Effector memory CD4-positive, alpha-beta T cell (primary cell): ENCODE measurements at regions not wholly inside any gene's neighbourhood (a gene's known extent, or its start where the extent isn't known, plus 50 kb on each side); places are given as distances from the start of the nearest gene placed in this dataset.

Source experiments
- DNase-seq, 3 donors: peaks; one replicate each; pipeline ENCODE4 v3.0.0-alpha.2; 2020
- H3K27ac ChIP-seq: 2 replicates; pipeline ENCODE4 v1.7.0; 2013; ENCODE audit warnings: mild to moderate bottlenecking, low read length, moderate library complexity; ENCODE audit not compliant: insufficient read depth, poor library complexity, severe bottlenecking
- H3K27me3 ChIP-seq: replicated peaks from 2 replicates; pipeline ENCODE4 v1.7.0; 2013; ENCODE audit warnings: mild to moderate bottlenecking, low read length; ENCODE audit not compliant: insufficient read depth, control insufficient read depth, poor library complexity, severe bottlenecking
- H3K36me3 ChIP-seq: 2 replicates; pipeline ENCODE4 v1.7.0; 2013; ENCODE audit warnings: mild to moderate bottlenecking, low read length, moderate library complexity; ENCODE audit not compliant: control insufficient read depth, insufficient read depth
- H3K4me1 ChIP-seq: 2 replicates; pipeline ENCODE4 v1.7.0; 2013; ENCODE audit warnings: low read length, mild to moderate bottlenecking; ENCODE audit not compliant: control insufficient read depth, insufficient read depth, poor library complexity, severe bottlenecking
- H3K4me3 ChIP-seq: 2 replicates; pipeline ENCODE4 v1.7.0; 2013; ENCODE audit warnings: low read length, low read depth, mild to moderate bottlenecking; ENCODE audit not compliant: insufficient read depth, poor library complexity, severe bottlenecking
- H3K9me3 ChIP-seq: 2 replicates; pipeline ENCODE4 v1.7.0; 2013; ENCODE audit warnings: mild to moderate bottlenecking, low read length, moderate library complexity; ENCODE audit not compliant: control insufficient read depth

DNA sequence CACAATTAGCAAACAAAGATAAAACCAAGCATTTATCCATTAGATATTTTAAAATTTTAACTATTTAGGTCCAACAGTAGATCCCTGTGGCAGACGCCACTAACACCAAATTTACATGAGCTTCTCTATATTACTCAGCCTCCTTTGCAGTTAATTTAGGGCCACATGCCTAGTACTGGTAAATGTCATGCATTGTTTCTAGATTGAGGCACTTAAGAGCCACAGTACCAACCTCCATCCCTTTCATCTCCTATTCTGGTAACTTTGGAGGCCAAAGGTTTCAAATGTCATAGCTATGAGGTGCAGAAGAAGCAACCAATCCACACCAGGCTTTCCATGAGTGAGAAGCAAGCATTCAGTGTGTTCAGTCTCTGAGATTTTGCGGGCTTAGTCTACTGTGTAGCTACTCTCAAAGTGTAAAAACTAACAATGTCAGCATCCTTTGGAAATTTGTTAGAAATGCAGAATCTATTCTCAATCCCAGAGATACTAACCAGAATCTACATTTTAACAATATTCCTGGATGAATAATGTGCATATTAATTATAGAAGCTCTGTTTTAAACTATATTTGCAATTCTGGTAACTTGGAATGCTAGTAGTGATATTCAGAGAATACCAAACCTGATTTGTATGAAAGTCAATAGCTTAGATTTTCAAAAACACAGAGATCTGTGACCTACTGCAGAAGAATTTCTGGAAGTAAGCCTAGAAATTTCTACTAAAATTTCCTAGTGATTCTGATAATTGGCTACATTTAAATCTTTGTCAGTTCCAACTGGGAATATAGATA is 206.3 kb upstream of the CD96 start:
- Histone ChIP-seq H3K36me3 (no peaks in the 10 kb centered on the region), H3K4me3 (no peak overlapping the region), H3K27me3 (no peaks in the 10 kb centered on the region), H3K9me3 (no peaks in the 10 kb centered on the region), H3K4me1 (no peaks in the 10 kb centered on the region), H3K27ac (no peak overlapping the region)
- DNase-seq = no peak

DNA sequence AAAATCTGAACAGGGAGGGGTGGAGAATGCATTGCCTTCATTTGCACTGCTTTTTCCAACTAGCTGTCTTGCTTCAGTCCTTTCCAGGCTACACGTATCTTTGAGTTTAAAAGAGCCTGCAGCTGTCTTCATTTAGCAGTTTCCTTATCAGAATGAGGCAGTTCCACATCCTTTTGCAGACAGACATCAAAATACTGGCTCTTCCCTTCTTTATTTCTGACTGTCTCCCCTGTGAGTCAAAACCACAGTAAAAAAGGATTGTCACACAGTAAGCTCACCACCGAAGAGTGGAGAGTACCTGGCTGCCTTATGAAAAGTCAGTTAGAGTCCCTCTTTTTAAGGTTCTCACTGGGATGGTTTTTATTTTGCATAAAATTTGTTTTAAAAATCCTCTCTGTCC is 205.5 kb upstream of the CD96 start:
- no peak for DNase-seq
- H3K4me1 ChIP-seq = no peaks in the 10 kb centered on the region
- H3K27ac ChIP-seq = no peak overlapping the region
- H3K9me3 ChIP-seq = no peaks in the 10 kb centered on the region
- no peak overlapping the region for H3K4me3 ChIP-seq
- no peaks in the 10 kb centered on the region for H3K27me3 ChIP-seq
- H3K36me3 ChIP-seq = no peaks in the 10 kb centered on the region

DNA sequence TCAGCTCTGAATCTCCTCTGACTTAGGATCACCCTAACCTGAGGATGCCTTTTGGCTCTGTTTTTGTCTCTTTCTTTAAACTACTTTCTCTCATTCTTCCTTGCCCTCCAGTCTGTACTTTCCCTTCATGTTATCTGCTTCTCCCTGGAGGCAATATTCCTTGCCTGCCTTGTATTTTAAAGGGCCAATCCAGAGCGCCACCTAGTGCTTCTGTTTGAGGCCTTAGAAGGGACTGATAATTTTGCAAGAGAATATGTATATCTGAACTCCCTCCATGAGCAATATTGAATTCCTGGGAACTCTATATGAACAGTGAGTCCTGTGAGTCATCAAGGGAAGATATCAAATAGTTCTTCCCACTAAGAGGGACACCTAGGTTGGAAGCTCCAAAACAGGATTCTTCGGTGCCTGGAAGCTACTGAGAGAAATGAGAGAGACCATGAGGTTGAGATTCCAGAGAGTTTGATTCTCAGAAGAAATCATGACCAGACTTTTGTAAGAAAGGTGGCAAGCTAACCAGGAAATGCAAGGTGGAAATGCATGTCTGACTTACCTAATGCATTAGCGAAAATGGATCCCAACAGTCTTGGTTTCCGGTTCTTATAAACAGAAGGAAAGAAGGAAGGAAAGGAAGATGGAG is 203.8 kb upstream of the CD96 start:
- Histone ChIP-seq H3K36me3 (no peaks in the 10 kb centered on the region), H3K27me3 (no peaks in the 10 kb centered on the region), H3K9me3 (no peaks in the 10 kb centered on the region), H3K4me1 (no peaks in the 10 kb centered on the region), H3K4me3 (no peak overlapping the region), H3K27ac (no peak overlapping the region)
- DNase-seq = peak in 1 of 3 donors; percentile 5

DNA sequence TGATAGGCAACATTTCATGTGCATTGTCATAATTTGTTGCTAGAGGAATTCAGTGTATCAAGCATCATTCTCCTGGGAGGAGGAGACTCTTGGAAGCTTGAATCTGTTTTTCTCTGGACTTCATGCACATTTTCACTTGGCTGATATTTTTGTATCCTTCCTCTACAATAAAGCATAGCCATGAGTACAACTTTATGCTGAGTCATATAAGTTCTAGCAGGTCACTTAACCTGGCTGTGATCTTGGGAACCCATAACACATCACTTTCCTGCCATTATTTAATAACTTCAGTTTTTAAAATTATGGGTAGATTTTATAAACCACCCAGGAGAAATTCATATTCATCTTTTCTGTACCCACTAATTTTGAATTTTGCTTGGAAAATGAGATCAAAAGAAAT is 203.0 kb upstream of the CD96 start:
- Histone ChIP-seq H3K36me3 (no peaks in the 10 kb centered on the region), H3K9me3 (no peaks in the 10 kb centered on the region), H3K27ac (no peak overlapping the region), H3K4me1 (no peaks in the 10 kb centered on the region), H3K27me3 (no peaks in the 10 kb centered on the region), H3K4me3 (no peak overlapping the region)
- no peak for DNase-seq

DNA sequence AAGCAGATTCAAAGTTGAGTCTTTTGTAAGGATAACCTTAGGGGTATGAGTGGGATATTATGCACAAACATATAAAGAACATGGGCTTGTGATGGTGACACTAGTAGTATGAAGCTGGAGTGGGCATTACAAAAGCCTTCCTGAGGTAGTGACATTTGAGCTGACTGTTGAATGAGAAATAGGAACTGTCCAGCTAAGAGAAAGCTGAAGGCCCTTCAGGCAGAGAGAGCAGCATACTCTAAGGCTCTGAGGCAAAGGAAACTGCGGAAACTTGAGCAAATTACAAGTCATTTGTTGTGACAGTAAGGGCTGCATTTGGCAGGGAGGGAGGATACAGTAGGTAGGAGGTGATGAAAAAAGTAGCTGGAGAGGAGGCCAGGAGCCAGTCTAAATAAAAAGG is 190.7 kb upstream of the CD96 start:
- H3K4me3 ChIP-seq = no peak overlapping the region
- H3K4me1 ChIP-seq = no peaks in the 10 kb centered on the region
- no peak overlapping the region for H3K27ac ChIP-seq
- H3K27me3 ChIP-seq = no peaks in the 10 kb centered on the region
- no peaks in the 10 kb centered on the region for H3K36me3 ChIP-seq
- no peaks in the 10 kb centered on the region for H3K9me3 ChIP-seq
- DNase-seq = no peak

DNA sequence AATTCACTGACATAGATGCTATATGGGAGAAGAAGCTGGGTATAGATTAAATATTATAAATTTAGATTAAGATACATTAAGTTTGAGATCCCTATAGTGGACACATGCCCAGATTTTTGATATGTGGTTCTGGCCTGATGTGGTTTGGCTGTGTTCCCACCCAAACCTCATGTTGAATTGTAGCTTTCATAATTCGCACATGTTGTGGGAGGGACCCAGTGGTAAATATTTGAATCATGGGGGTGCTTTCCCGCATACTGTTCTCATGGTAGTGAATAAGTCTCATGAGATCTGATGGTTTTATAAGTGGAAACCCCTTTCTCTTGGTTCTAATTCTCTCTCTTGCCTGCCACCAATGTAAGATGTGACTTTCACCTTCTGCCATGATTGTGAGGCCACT is 189.4 kb upstream of the CD96 start:
- no peaks in the 10 kb centered on the region for H3K27me3 ChIP-seq
- no peaks in the 10 kb centered on the region for H3K36me3 ChIP-seq
- no peak for DNase-seq
- H3K4me3 ChIP-seq = no peak overlapping the region
- H3K27ac ChIP-seq = no peak overlapping the region
- no peaks in the 10 kb centered on the region for H3K4me1 ChIP-seq
- no peaks in the 10 kb centered on the region for H3K9me3 ChIP-seq

DNA sequence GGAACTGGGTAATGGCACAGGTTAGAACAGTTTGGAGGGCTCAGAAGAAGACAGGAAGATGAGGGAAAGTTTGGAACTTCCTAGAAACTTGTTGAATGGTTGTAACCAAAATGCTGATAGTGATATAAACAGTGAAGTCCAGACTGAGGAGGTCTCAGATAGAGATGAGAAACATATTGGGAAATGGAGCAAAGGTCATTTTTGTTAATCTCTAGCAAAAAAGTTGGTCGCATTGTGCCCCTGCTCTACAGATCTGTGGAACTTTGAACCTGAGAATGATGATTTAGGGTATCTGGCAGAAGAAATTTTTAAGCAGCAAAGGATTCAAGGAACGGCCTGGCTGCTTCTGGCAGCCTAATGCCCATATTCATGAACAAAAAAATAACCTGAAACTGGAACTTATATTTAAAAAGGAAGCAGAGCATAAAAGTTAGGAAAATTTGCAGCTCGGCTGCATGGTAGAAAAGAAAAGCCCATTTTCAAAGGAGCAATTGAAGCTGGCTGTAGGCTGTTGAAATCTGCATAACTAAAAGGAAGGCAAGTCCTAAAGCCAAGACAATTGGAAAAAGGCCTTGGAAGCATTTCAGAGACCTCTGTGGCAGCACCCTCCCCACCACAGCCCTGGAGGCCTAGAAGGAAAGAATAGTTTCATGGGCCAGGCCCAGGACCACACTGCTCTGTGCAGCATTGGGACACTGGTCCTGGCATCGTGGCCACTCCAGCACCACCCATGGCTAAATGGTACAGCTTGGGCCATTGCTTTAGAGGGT is 182.6 kb upstream of the CD96 start:
- Histone ChIP-seq H3K27ac (no peak overlapping the region), H3K4me1 (no peaks in the 10 kb centered on the region), H3K9me3 (no peaks in the 10 kb centered on the region), H3K36me3 (no peaks in the 10 kb centered on the region), H3K4me3 (no peak overlapping the region), H3K27me3 (no peaks in the 10 kb centered on the region)
- DNase-seq = no peak

DNA sequence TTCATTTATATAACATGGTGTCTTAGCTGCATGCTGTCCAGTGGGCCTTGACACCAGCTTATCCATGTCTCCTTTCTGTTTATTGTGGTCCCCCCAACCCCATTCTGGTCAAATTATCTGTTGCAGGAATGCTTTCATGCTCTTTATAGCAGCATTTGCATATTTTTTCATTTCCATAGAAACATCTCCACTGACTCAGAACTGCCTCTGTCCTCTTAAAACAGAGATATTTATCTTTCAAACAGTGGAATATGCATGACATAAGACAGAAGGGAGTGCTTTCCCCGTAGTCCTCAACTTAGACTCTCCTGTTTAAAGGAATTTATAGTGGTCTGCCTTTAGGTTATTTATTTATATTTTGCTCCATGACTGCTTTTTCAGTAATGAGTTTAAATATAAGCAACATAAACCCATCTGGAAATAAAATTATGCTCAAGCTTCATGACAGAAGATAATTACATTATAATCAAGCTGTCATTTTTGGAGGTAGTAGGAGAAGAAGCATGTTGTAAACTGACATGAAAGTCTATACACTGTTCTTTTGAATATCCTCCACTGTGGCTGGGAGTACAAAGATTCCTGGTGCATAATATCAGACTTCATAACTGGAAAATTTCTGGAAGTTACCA is 179.5 kb upstream of the CD96 start:
- Histone ChIP-seq H3K4me3 (no peak overlapping the region), H3K4me1 (no peaks in the 10 kb centered on the region), H3K27ac (no peak overlapping the region), H3K36me3 (no peaks in the 10 kb centered on the region), H3K9me3 (no peaks in the 10 kb centered on the region), H3K27me3 (no peaks in the 10 kb centered on the region)
- no peak for DNase-seq

DNA sequence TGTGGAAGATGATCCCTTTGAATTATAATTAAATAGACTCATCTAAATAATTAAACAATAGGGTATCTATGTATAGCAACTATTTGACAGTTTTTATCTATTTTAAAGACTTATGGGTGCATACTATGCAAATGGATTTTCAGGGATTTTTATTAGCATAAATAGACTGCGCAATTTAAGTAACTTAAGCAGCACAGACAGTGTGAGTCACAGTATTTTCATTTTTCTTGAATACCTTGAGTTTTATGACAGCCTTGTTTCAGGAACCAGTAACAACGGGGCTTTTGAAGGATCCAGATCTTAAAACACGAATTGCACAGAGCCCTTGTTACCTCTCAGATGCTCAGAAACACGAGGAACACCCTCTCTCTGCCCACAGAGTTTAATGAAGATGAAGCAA is 175.5 kb upstream of the CD96 start:
- H3K4me1 ChIP-seq = no peaks in the 10 kb centered on the region
- DNase-seq = no peak
- H3K9me3 ChIP-seq = no peaks in the 10 kb centered on the region
- no peaks in the 10 kb centered on the region for H3K36me3 ChIP-seq
- H3K27ac ChIP-seq = no peak overlapping the region
- H3K27me3 ChIP-seq = no peaks in the 10 kb centered on the region
- H3K4me3 ChIP-seq = no peak overlapping the region

DNA sequence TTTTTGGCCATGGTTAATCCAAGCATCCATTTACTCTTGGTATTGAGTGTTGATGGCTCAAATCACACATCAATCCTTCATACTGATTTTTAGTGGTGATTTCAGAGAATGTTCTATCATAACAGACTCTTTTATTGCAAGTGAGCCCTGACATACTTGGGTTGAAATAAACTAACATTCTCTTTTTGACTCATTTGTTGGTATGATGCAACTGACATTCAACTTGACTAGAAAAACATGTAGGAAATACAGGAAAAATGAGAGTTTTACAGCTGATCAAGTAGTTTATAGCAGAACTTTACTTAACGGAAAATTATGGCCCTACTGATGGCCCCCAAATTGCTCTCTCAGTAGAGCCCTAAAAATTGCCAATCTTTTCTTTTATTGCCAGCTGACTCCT is 173.9 kb upstream of the CD96 start:
- DNase-seq = no peak
- Histone ChIP-seq H3K27ac (no peak overlapping the region), H3K4me1 (no peaks in the 10 kb centered on the region), H3K4me3 (no peak overlapping the region), H3K9me3 (no peaks in the 10 kb centered on the region), H3K27me3 (no peaks in the 10 kb centered on the region), H3K36me3 (no peaks in the 10 kb centered on the region)
